GM23338 (cell line): ENCODE measurements at regions not wholly inside any gene's neighbourhood (a gene's known extent, or its start where the extent isn't known, plus 50 kb on each side); places are given as distances from the start of the nearest gene placed in this dataset.

ENCODE experiments used
- ATAC-seq: fragments of 200-7000 bp; cut with Tn5 transposase; 3 replicates; pipeline ENCODE4 v1.9.1; 2020
- DNase-seq: peaks from one replicate; pipeline ENCODE4 v3.0.0-alpha.2; 2015; ENCODE audit warnings: low spot score
- H2AFZ ChIP-seq: fragments of 200-600 bp; sonication (generic); 2 replicates; pipeline ENCODE4 v1.8.0; 2016; ENCODE audit warnings: antibody characterized with exemption, mild to moderate bottlenecking, moderate library complexity
- H3F3A ChIP-seq: fragments of 200-600 bp; sonication (generic); replicated peaks from 2 replicates; pipeline ENCODE4 v1.8.0; 2017; ENCODE audit warnings: antibody characterized with exemption, mixed run types, low read depth
- H3K27ac ChIP-seq: fragments of 200-600 bp; sonication (generic); 2 replicates; pipeline ENCODE4 v1.6.1; 2016; ENCODE audit warnings: low read depth
- H3K27me3 ChIP-seq: fragments of 200-600 bp; sonication (generic); 2 replicates; pipeline ENCODE4 v1.8.0; 2016; ENCODE audit warnings: mild to moderate bottlenecking, mixed run types, moderate library complexity; ENCODE audit not compliant: insufficient read depth
- H3K36me3 ChIP-seq: fragments of 200-600 bp; sonication (generic); 2 replicates; pipeline ENCODE4 v1.8.0; 2016; ENCODE audit warnings: mild to moderate bottlenecking; ENCODE audit not compliant: insufficient read depth
- H3K4me1 ChIP-seq: fragments of 200-600 bp; sonication (generic); 2 replicates; pipeline ENCODE4 v1.8.0; 2016; ENCODE audit warnings: mild to moderate bottlenecking, moderate library complexity; ENCODE audit not compliant: insufficient read depth
- H3K4me2 ChIP-seq: fragments of 200-600 bp; sonication (generic); 2 replicates; pipeline ENCODE4 v1.7.1; 2017; ENCODE audit warnings: mixed run types
- H3K4me3 ChIP-seq: fragments of 200-600 bp; sonication (generic); 2 replicates; pipeline ENCODE4 v1.6.1; 2016; ENCODE audit warnings: mixed run types
- H3K79me2 ChIP-seq: fragments of 200-600 bp; sonication (generic); replicated peaks from 2 replicates; pipeline ENCODE4 v1.8.0; 2017; ENCODE audit warnings: mild to moderate bottlenecking; ENCODE audit not compliant: insufficient read depth
- H3K9me2 ChIP-seq: fragments of 200-600 bp; sonication (generic); 2 replicates; pipeline ENCODE4 v1.8.0; 2017; ENCODE audit not compliant: insufficient read depth
- H4K20me1 ChIP-seq: fragments of 200-600 bp; sonication (generic); replicated peaks from 2 replicates; pipeline ENCODE4 v1.8.0; 2017; ENCODE audit warnings: mild to moderate bottlenecking; ENCODE audit not compliant: insufficient read depth
- H3K27ac Mint-ChIP-seq: 2 replicates; pipeline ENCODE4 v1.8.0; 2020; ENCODE audit warnings: inconsistent platforms, mild to moderate bottlenecking, moderate library complexity, mixed read lengths
- H3K27me3 Mint-ChIP-seq: 3 replicates; pipeline ENCODE4 v1.8.0; 2022; ENCODE audit warnings: low read depth, mild to moderate bottlenecking, moderate library complexity, mixed read lengths, inconsistent platforms; ENCODE audit not compliant: insufficient read depth, poor library complexity
- H3K36me3 Mint-ChIP-seq: 3 replicates; pipeline ENCODE4 v1.8.0; 2021; ENCODE audit warnings: low read depth, mild to moderate bottlenecking, inconsistent platforms, moderate library complexity, mixed read lengths
- H3K4me1 Mint-ChIP-seq: 3 replicates; pipeline ENCODE4 v1.8.0; 2020; ENCODE audit warnings: mild to moderate bottlenecking, inconsistent platforms, mixed read lengths
- H3K4me3 Mint-ChIP-seq: 3 replicates; pipeline ENCODE4 v1.8.0; 2021; ENCODE audit warnings: moderate library complexity, mild to moderate bottlenecking, inconsistent platforms, mixed read lengths
- H3K9me3 Mint-ChIP-seq: 3 replicates; pipeline ENCODE4 v1.8.0; 2020; ENCODE audit warnings: moderate library complexity, mild to moderate bottlenecking, inconsistent platforms, mixed read lengths
- CREB1 ChIP-seq: fragments of 250-450 bp; sonication (Bioruptor Pico); IDR thresholded peaks from 2 replicates; pipeline ENCODE4 v1.5.0; 2020; ENCODE audit warnings: low read depth, mild to moderate bottlenecking, moderate library complexity
- EZH2 ChIP-seq: fragments of 200-600 bp; sonication (generic); IDR thresholded peaks from one replicate; pipeline ENCODE4 v1.8.0; 2017; ENCODE audit warnings: antibody characterized with exemption, mild to moderate bottlenecking, low read depth; ENCODE audit not compliant: unreplicated experiment
- REST ChIP-seq: IDR thresholded peaks from one replicate; pipeline ENCODE4 v1.6.1; 2018; ENCODE audit warnings: antibody characterized with exemption; ENCODE audit not compliant: unreplicated experiment
- ZNF462 ChIP-seq: fragments of 250-450 bp; sonication (Bioruptor Pico); IDR thresholded peaks from 2 replicates; pipeline ENCODE4 v1.5.0; 2020; ENCODE audit warnings: mild to moderate bottlenecking, moderate library complexity

DNA sequence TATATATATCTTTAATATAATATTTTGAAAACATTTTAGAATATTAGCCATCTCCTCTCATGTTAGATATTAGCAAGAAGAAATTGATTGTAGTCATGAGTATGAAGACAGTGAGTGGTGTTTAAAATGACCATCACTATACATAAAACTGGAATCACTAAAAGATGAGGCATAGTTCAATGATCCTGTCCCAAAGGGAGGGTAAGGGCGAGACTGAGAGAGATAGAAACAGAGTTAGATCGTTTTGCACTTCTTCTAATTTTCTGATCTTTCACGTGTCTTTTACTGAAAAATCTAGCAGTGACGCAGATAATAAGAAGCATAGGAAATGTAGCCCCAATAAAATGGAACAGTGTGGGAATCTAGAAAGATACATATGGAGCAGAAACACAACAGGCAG is 627.4 kb downstream of the SLC16A7 start:
- Mint-ChIP-seq H3K4me3 (no peak overlapping the region), H3K27ac (no peak overlapping the region), H3K9me3 (no peaks in the 10 kb centered on the region), H3K36me3 (no peaks in the 10 kb centered on the region), H3K4me1 (no peaks in the 10 kb centered on the region), H3K27me3 (peaks cover 2% of the 10 kb centered on the region)
- Histone ChIP-seq H2AFZ (no peak overlapping the region), H3K27ac (no peak overlapping the region), H3K9me2 (no peaks in the 10 kb centered on the region), H3K27me3 (no peaks in the 10 kb centered on the region), H3K4me3 (no peak overlapping the region), H4K20me1 (no peaks in the 10 kb centered on the region), H3F3A (no peaks in the 10 kb centered on the region), H3K4me1 (no peaks in the 10 kb centered on the region), H3K79me2 (no peaks in the 10 kb centered on the region), H3K36me3 (no peaks in the 10 kb centered on the region), H3K4me2 (no peak overlapping the region)
- DNase-seq, result no peak
- TF ChIP-seq CREB1 (CRISPR knock-in tag) (no peak), EZH2 (no peak), ZNF462 (no peak), REST (no peak)
- no peak for ATAC-seq
